ENCODE measurements at regions not wholly inside any gene's neighbourhood (a gene's known extent, or its start where the extent isn't known, plus 50 kb on each side); places are given as distances from the start of the nearest gene placed in this dataset.
"Not testable (repeated sequence)": the region's sequence is repeated elsewhere in the genome, so short reads cannot be mapped to it uniquely, and the experiment has no call there.

- H3K27me3 Mint-ChIP-seq; H3K4me3 Mint-ChIP-seq; H3K4me1 ChIP-seq (ENCODE audit: control insufficient read depth in 1 of 2, extremely low read depth in 1 of 2, insufficient read depth in 2 of 2, low read length in 2 of 2); H3K27me3 ChIP-seq (replicated peaks in 1 of 2; ENCODE audit: control insufficient read depth in 2 of 2, extremely low read depth in 1 of 2, insufficient read depth in 2 of 2, low read length in 1 of 2); H3K36me3 ChIP-seq (ENCODE audit: control insufficient read depth in 2 of 2, extremely low read depth in 1 of 2, insufficient read depth in 1 of 2, low read length in 1 of 2); DNase-seq; CTCF ChIA-PET; H3K4me1 Mint-ChIP-seq; H3K27ac ChIP-seq (ENCODE audit: low read length); ATAC-seq (replicated peaks in 1 of 4); H3K9me3 ChIP-seq; H3K27ac Mint-ChIP-seq; H3K36me3 Mint-ChIP-seq; H3K4me3 ChIP-seq (ENCODE audit: control insufficient read depth in 1 of 2, extremely low read depth in 1 of 2, low read length in 1 of 2); POLR2A ChIA-PET: not testable (repeated sequence)
- no CpG with 5 or more reads among the region's 3 CpGs for WGBS (ENCODE audit: insufficient coverage)
- H3K9me3 Mint-ChIP-seq = peaks cover 8 to 16% (median 15%) of the 10 kb centered on the region in 3 donors
These were observed 241.3 kb upstream of the ZNF608 start for GRCh38 chr5:124987786-124988185.

GRCh38 chr5:124990723-124991122, 244.3 kb upstream of the ZNF608 start:
- no CpG with 5 or more reads among the region's 2 CpGs for WGBS (ENCODE audit: insufficient coverage)
- no peak overlapping the region for H3K27ac ChIP-seq (ENCODE audit: low read length)
- H3K4me3 Mint-ChIP-seq = no peak overlapping the region
- peaks cover 2 to 9% (median 8%) of the 10 kb centered on the region in 3 donors for H3K9me3 Mint-ChIP-seq
- H3K27ac Mint-ChIP-seq = no peak overlapping the region
- no peaks in the 10 kb centered on the region for H3K36me3 Mint-ChIP-seq
- H3K27me3 Mint-ChIP-seq = no peaks in the 10 kb centered on the region
- ATAC-seq (replicated peaks in 1 of 4) = no peak
- CTCF ChIA-PET = no interaction called here
- no peaks in the 10 kb centered on the region for H3K4me1 Mint-ChIP-seq
- no peak for DNase-seq
- no peaks in the 10 kb centered on the region for H3K9me3 ChIP-seq
- H3K36me3 ChIP-seq (ENCODE audit: control insufficient read depth in 2 of 2, extremely low read depth in 1 of 2, insufficient read depth in 1 of 2, low read length in 1 of 2) = no peaks in the 10 kb centered on the region
- H3K4me3 ChIP-seq (ENCODE audit: control insufficient read depth in 1 of 2, extremely low read depth in 1 of 2, low read length in 1 of 2) = no peak overlapping the region
- POLR2A ChIA-PET = no interaction called here
- H3K4me1 ChIP-seq (ENCODE audit: control insufficient read depth in 1 of 2, extremely low read depth in 1 of 2, insufficient read depth in 2 of 2, low read length in 2 of 2) = no peaks in the 10 kb centered on the region
- no peaks in the 10 kb centered on the region for H3K27me3 ChIP-seq (replicated peaks in 1 of 2; ENCODE audit: control insufficient read depth in 2 of 2, extremely low read depth in 1 of 2, insufficient read depth in 2 of 2, low read length in 1 of 2)

- Mint-ChIP-seq H3K9me3 (peaks cover 0 to 3% (median 2%) of the 10 kb centered on the region in 3 donors), H3K36me3 (no peaks in the 10 kb centered on the region), H3K4me3 (no peak overlapping the region), H3K27ac (no peak overlapping the region), H3K4me1 (no peaks in the 10 kb centered on the region), H3K27me3 (no peaks in the 10 kb centered on the region)
- Histone ChIP-seq H3K9me3 (no peaks in the 10 kb centered on the region), H3K4me3 (ENCODE audit: control insufficient read depth in 1 of 2, extremely low read depth in 1 of 2, low read length in 1 of 2) (no peak overlapping the region), H3K36me3 (ENCODE audit: control insufficient read depth in 2 of 2, extremely low read depth in 1 of 2, insufficient read depth in 1 of 2, low read length in 1 of 2) (no peaks in the 10 kb centered on the region), H3K27me3 (replicated peaks in 1 of 2; ENCODE audit: control insufficient read depth in 2 of 2, extremely low read depth in 1 of 2, insufficient read depth in 2 of 2, low read length in 1 of 2) (no peaks in the 10 kb centered on the region), H3K4me1 (ENCODE audit: control insufficient read depth in 1 of 2, extremely low read depth in 1 of 2, insufficient read depth in 2 of 2, low read length in 2 of 2) (no peaks in the 10 kb centered on the region), H3K27ac (ENCODE audit: low read length) (no peak overlapping the region)
- CTCF ChIA-PET = no interaction called here
- ATAC-seq (replicated peaks in 1 of 4) = no peak
- POLR2A ChIA-PET = no interaction called here
- no CpG with 5 or more reads among the region's 4 CpGs for WGBS (ENCODE audit: insufficient coverage)
- DNase-seq = no peak
These were observed 249.0 kb upstream of the ZNF608 start for GRCh38 chr5:124995421-124995820.

GRCh38 chr5:124996023-124996763, 249.8 kb upstream of the ZNF608 start:
- Histone ChIP-seq H3K4me3 (ENCODE audit: control insufficient read depth in 1 of 2, extremely low read depth in 1 of 2, low read length in 1 of 2) (no peak overlapping the region), H3K27me3 (replicated peaks in 1 of 2; ENCODE audit: control insufficient read depth in 2 of 2, extremely low read depth in 1 of 2, insufficient read depth in 2 of 2, low read length in 1 of 2) (no peaks in the 10 kb centered on the region), H3K36me3 (ENCODE audit: control insufficient read depth in 2 of 2, extremely low read depth in 1 of 2, insufficient read depth in 1 of 2, low read length in 1 of 2) (no peaks in the 10 kb centered on the region), H3K27ac (ENCODE audit: low read length) (no peak overlapping the region), H3K4me1 (ENCODE audit: control insufficient read depth in 1 of 2, extremely low read depth in 1 of 2, insufficient read depth in 2 of 2, low read length in 2 of 2) (no peaks in the 10 kb centered on the region), H3K9me3 (no peaks in the 10 kb centered on the region)
- no peak for DNase-seq
- POLR2A ChIA-PET = no interaction called here
- H3K9me3 Mint-ChIP-seq = peaks cover 0 to 3% (median 2%) of the 10 kb centered on the region in 3 donors
- H3K4me3 Mint-ChIP-seq = no peak overlapping the region
- no peaks in the 10 kb centered on the region for H3K4me1 Mint-ChIP-seq
- CTCF ChIA-PET = no interaction called here
- no peak for ATAC-seq (replicated peaks in 1 of 4)
- H3K27ac Mint-ChIP-seq = no peak overlapping the region
- no peaks in the 10 kb centered on the region for H3K36me3 Mint-ChIP-seq
- 100% methylated on average over 1 of the region's 4 CpGs for WGBS (ENCODE audit: insufficient coverage)
- H3K27me3 Mint-ChIP-seq = no peaks in the 10 kb centered on the region

GRCh38 chr5:124996764-124997077, 250.3 kb upstream of the ZNF608 start:
- Histone ChIP-seq H3K9me3 (no peaks in the 10 kb centered on the region), H3K36me3 (ENCODE audit: control insufficient read depth in 2 of 2, extremely low read depth in 1 of 2, insufficient read depth in 1 of 2, low read length in 1 of 2) (no peaks in the 10 kb centered on the region), H3K27me3 (replicated peaks in 1 of 2; ENCODE audit: control insufficient read depth in 2 of 2, extremely low read depth in 1 of 2, insufficient read depth in 2 of 2, low read length in 1 of 2) (no peaks in the 10 kb centered on the region), H3K4me1 (ENCODE audit: control insufficient read depth in 1 of 2, extremely low read depth in 1 of 2, insufficient read depth in 2 of 2, low read length in 2 of 2) (no peaks in the 10 kb centered on the region), H3K4me3 (ENCODE audit: control insufficient read depth in 1 of 2, extremely low read depth in 1 of 2, low read length in 1 of 2) (no peak overlapping the region), H3K27ac (ENCODE audit: low read length) (no peak overlapping the region)
- CTCF ChIA-PET = no interaction called here
- H3K4me1 Mint-ChIP-seq = no peaks in the 10 kb centered on the region
- no peaks in the 10 kb centered on the region for H3K36me3 Mint-ChIP-seq
- POLR2A ChIA-PET = no interaction called here
- H3K9me3 Mint-ChIP-seq = peaks cover 0 to 3% (median 2%) of the 10 kb centered on the region in 3 donors
- DNase-seq = no peak
- no peak for ATAC-seq (replicated peaks in 1 of 4)
- H3K27me3 Mint-ChIP-seq = no peaks in the 10 kb centered on the region
- no peak overlapping the region for H3K27ac Mint-ChIP-seq
- WGBS (ENCODE audit: insufficient coverage) = no CpG with 5 or more reads among the region's 3 CpGs
- no peak overlapping the region for H3K4me3 Mint-ChIP-seq

- no peaks in the 10 kb centered on the region for H3K4me1 Mint-ChIP-seq
- ATAC-seq (replicated peaks in 1 of 4) = no peak
- POLR2A ChIA-PET = no interaction called here
- Histone ChIP-seq H3K27ac (ENCODE audit: low read length) (no peak overlapping the region), H3K4me1 (ENCODE audit: control insufficient read depth in 1 of 2, extremely low read depth in 1 of 2, insufficient read depth in 2 of 2, low read length in 2 of 2) (no peaks in the 10 kb centered on the region), H3K4me3 (ENCODE audit: control insufficient read depth in 1 of 2, extremely low read depth in 1 of 2, low read length in 1 of 2) (no peak overlapping the region), H3K9me3 (no peaks in the 10 kb centered on the region), H3K36me3 (ENCODE audit: control insufficient read depth in 2 of 2, extremely low read depth in 1 of 2, insufficient read depth in 1 of 2, low read length in 1 of 2) (no peaks in the 10 kb centered on the region), H3K27me3 (replicated peaks in 1 of 2; ENCODE audit: control insufficient read depth in 2 of 2, extremely low read depth in 1 of 2, insufficient read depth in 2 of 2, low read length in 1 of 2) (no peaks in the 10 kb centered on the region)
- no peaks in the 10 kb centered on the region for H3K36me3 Mint-ChIP-seq
- CTCF ChIA-PET = no interaction called here
- H3K27me3 Mint-ChIP-seq = no peaks in the 10 kb centered on the region
- no CpG with 5 or more reads among the region's 3 CpGs for WGBS (ENCODE audit: insufficient coverage)
- peaks cover 0 to 3% (median 2%) of the 10 kb centered on the region in 3 donors for H3K9me3 Mint-ChIP-seq
- no peak for DNase-seq
- H3K27ac Mint-ChIP-seq = no peak overlapping the region
- no peak overlapping the region for H3K4me3 Mint-ChIP-seq
These were observed 250.9 kb upstream of the ZNF608 start for GRCh38 chr5:124997186-124997893.

Measured in T-cell (primary cell).